ENCODE measurements at regions not wholly inside any gene's neighbourhood (a gene's known extent, or its start where the extent isn't known, plus 50 kb on each side); places are given as distances from the start of the nearest gene placed in this dataset.

GRCh38 chrX:80316526-80316925 lies 103.7 kb upstream of the TENT5D start:
- no peak for DNase-seq

GRCh38 chrX:80317646-80318045 lies 102.6 kb upstream of the TENT5D start:
- no peak for DNase-seq

GRCh38 chrX:80331285-80331684 lies 89.0 kb upstream of the TENT5D start:
- DNase-seq = no peak

GRCh38 chrX:80334583-80334982 lies 85.7 kb upstream of the TENT5D start:
- DNase-seq = no peak

GRCh38 chrX:80335062-80335830 lies 85.0 kb upstream of the TENT5D start:
- peak; percentile 0 for DNase-seq

- DNase-seq = no peak
Measured at GRCh38 chrX:80354966-80355465, 65.2 kb upstream of the TENT5D start.

Measured in stimulated activated CD4-positive, alpha-beta T cell treated with anti-CD3 and anti-CD28 coated beads, Interleukin-2, amount 100 ng/mL, for 48 hours (primary cell).